ENCODE measurements at regions not wholly inside any gene's neighbourhood (a gene's known extent, or its start where the extent isn't known, plus 50 kb on each side); places are given as distances from the start of the nearest gene placed in this dataset.

DNA sequence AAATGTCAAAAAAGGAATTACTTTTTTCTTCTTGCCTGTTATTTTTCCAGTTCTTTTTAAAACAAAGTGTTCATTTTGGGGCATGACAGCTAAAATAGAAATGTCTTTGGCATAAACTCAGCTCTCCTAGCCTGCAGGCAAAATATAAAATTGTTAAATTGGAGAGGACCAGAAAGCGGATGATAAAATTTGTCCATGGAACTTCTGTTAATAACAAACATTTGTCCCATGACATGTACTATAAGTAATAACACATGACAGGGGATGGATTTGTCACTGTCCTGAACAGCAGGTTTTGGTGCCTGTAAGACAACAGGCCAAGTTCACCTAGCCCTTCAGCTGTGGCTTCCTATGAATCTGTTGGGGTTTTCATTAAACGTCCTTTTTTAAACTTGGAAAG lies 184.0 kb upstream of the TTC29 start:
- ATAC-seq (no peak), DNase-seq (ENCODE audit: low spot score) (no peak)
- Mint-ChIP-seq H3K4me1 (no peaks in the 10 kb centered on the region), H3K4me3 (no peak overlapping the region), H3K9me3 (peaks cover 19% of the 10 kb centered on the region), H3K27me3 (ENCODE audit: low read depth) (no peaks in the 10 kb centered on the region), H3K36me3 (no peaks in the 10 kb centered on the region; the same call in 1 of the 2 replicates), H3K27ac (no peak overlapping the region)
- ChIA-PET CTCF (no interaction called here), POLR2A (no interaction called here)
- TF ChIP-seq, protein P1, sequence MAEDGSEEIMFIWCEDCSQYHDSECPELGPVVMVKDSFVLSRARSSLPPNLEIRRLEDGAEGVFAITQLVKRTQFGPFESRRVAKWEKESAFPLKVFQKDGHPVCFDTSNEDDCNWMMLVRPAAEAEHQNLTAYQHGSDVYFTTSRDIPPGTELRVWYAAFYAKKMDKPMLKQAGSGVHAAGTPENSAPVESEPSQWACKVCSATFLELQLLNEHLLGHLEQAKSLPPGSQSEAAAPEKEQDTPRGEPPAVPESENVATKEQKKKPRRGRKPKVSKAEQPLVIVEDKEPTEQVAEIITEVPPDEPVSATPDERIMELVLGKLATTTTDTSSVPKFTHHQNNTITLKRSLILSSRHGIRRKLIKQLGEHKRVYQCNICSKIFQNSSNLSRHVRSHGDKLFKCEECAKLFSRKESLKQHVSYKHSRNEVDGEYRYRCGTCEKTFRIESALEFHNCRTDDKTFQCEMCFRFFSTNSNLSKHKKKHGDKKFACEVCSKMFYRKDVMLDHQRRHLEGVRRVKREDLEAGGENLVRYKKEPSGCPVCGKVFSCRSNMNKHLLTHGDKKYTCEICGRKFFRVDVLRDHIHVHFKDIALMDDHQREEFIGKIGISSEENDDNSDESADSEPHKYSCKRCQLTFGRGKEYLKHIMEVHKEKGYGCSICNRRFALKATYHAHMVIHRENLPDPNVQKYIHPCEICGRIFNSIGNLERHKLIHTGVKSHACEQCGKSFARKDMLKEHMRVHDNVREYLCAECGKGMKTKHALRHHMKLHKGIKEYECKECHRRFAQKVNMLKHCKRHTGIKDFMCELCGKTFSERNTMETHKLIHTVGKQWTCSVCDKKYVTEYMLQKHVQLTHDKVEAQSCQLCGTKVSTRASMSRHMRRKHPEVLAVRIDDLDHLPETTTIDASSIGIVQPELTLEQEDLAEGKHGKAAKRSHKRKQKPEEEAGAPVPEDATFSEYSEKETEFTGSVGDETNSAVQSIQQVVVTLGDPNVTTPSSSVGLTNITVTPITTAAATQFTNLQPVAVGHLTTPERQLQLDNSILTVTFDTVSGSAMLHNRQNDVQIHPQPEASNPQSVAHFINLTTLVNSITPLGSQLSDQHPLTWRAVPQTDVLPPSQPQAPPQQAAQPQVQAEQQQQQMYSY (CRISPR knock-in tag; IDR thresholded peaks at IDR 0.05): no peak
- TF ChIP-seq CREM (CRISPR knock-in tag; IDR thresholded peaks at IDR 0.05): no peak
- TF ChIP-seq, protein P2, sequence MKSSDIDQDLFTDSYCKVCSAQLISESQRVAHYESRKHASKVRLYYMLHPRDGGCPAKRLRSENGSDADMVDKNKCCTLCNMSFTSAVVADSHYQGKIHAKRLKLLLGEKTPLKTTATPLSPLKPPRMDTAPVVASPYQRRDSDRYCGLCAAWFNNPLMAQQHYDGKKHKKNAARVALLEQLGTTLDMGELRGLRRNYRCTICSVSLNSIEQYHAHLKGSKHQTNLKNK (CRISPR knock-in tag; IDR thresholded peaks at IDR 0.05): no peak
- no peak for TF ChIP-seq ZNF138 (CRISPR knock-in tag; conservative IDR thresholded peaks at IDR 0.05)
- TF ChIP-seq, protein P3, sequence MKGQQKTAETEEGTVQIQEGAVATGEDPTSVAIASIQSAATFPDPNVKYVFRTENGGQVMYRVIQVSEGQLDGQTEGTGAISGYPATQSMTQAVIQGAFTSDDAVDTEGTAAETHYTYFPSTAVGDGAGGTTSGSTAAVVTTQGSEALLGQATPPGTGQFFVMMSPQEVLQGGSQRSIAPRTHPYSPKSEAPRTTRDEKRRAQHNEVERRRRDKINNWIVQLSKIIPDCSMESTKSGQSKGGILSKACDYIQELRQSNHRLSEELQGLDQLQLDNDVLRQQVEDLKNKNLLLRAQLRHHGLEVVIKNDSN (CRISPR knock-in tag; IDR thresholded peaks at IDR 0.05): no peak
- TF ChIP-seq NR1H2 (CRISPR knock-in tag; IDR thresholded peaks at IDR 0.05): no peak
- TF ChIP-seq, protein P4, sequence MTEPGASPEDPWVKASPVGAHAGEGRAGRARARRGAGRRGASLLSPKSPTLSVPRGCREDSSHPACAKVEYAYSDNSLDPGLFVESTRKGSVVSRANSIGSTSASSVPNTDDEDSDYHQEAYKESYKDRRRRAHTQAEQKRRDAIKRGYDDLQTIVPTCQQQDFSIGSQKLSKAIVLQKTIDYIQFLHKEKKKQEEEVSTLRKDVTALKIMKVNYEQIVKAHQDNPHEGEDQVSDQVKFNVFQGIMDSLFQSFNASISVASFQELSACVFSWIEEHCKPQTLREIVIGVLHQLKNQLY (CRISPR knock-in tag; IDR thresholded peaks at IDR 0.05): no peak
- TF ChIP-seq, protein P5, sequence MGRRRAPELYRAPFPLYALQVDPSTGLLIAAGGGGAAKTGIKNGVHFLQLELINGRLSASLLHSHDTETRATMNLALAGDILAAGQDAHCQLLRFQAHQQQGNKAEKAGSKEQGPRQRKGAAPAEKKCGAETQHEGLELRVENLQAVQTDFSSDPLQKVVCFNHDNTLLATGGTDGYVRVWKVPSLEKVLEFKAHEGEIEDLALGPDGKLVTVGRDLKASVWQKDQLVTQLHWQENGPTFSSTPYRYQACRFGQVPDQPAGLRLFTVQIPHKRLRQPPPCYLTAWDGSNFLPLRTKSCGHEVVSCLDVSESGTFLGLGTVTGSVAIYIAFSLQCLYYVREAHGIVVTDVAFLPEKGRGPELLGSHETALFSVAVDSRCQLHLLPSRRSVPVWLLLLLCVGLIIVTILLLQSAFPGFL (CRISPR knock-in tag; IDR thresholded peaks at IDR 0.05; ENCODE audit: borderline replicate concordance): no peak
- TF ChIP-seq FOXJ3 (CRISPR knock-in tag; IDR thresholded peaks at IDR 0.05; ENCODE audit: borderline replicate concordance): no peak

DNA sequence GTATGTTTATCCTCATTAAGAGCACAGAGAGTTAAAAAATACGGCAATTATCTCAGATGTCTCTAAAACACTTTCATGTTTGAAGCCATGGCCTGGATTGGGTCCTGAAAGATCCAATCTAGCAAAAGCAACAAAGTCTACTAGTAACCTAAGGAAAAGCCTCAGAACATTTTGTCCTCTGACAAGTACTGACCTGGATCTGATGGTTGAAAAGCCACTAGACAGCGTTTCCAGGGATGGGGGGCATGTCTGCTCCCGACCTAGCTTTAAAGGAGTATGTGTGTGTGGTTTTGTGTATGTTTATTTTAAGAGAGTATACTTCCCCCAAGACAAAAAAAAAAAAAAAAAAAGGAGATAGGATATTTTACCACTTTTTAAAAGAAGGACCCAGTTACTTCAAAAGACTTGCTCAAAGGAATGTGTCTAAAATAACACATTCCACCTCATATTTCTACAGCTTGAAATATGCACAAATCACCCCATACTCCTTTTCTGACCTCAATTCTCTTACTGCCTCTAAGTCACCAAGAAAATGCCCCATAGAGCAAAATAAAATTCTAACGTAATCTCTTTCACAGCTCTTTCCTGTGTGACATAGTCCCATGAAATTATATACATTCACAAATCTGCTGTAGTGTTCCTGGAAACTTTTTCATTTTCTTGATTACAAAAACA lies 189.0 kb upstream of the TTC29 start:
- TF ChIP-seq, protein P6, sequence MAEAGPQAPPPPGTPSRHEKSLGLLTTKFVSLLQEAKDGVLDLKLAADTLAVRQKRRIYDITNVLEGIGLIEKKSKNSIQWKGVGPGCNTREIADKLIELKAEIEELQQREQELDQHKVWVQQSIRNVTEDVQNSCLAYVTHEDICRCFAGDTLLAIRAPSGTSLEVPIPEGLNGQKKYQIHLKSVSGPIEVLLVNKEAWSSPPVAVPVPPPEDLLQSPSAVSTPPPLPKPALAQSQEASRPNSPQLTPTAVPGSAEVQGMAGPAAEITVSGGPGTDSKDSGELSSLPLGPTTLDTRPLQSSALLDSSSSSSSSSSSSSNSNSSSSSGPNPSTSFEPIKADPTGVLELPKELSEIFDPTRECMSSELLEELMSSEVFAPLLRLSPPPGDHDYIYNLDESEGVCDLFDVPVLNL (CRISPR knock-in tag; IDR thresholded peaks at IDR 0.05; ENCODE audit: borderline replicate concordance, low read depth): no peak
- TF ChIP-seq, protein P7, sequence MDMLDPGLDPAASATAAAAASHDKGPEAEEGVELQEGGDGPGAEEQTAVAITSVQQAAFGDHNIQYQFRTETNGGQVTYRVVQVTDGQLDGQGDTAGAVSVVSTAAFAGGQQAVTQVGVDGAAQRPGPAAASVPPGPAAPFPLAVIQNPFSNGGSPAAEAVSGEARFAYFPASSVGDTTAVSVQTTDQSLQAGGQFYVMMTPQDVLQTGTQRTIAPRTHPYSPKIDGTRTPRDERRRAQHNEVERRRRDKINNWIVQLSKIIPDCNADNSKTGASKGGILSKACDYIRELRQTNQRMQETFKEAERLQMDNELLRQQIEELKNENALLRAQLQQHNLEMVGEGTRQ (CRISPR knock-in tag; IDR thresholded peaks at IDR 0.05): no peak
- TF ChIP-seq ZBTB21 (CRISPR knock-in tag; IDR thresholded peaks at IDR 0.05; ENCODE audit: borderline replicate concordance): no peak
- no peak for TF ChIP-seq NR2C2 (CRISPR knock-in tag; IDR thresholded peaks at IDR 0.05)
- TF ChIP-seq, protein P8, sequence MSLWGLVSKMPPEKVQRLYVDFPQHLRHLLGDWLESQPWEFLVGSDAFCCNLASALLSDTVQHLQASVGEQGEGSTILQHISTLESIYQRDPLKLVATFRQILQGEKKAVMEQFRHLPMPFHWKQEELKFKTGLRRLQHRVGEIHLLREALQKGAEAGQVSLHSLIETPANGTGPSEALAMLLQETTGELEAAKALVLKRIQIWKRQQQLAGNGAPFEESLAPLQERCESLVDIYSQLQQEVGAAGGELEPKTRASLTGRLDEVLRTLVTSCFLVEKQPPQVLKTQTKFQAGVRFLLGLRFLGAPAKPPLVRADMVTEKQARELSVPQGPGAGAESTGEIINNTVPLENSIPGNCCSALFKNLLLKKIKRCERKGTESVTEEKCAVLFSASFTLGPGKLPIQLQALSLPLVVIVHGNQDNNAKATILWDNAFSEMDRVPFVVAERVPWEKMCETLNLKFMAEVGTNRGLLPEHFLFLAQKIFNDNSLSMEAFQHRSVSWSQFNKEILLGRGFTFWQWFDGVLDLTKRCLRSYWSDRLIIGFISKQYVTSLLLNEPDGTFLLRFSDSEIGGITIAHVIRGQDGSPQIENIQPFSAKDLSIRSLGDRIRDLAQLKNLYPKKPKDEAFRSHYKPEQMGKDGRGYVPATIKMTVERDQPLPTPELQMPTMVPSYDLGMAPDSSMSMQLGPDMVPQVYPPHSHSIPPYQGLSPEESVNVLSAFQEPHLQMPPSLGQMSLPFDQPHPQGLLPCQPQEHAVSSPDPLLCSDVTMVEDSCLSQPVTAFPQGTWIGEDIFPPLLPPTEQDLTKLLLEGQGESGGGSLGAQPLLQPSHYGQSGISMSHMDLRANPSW (CRISPR knock-in tag; conservative IDR thresholded peaks at IDR 0.05; ENCODE audit: low read depth): no peak
- no peak for TF ChIP-seq PRRX2 (CRISPR knock-in tag; IDR thresholded peaks at IDR 0.05)
- TF ChIP-seq ZNF138 (CRISPR knock-in tag; conservative IDR thresholded peaks at IDR 0.05): no peak
- TF ChIP-seq RORB (CRISPR knock-in tag; IDR thresholded peaks at IDR 0.05): no peak
- no peaks in the 10 kb centered on the region for H3K27me3 Mint-ChIP-seq (ENCODE audit: low read depth)
- no peaks in the 10 kb centered on the region for H3K36me3 Mint-ChIP-seq
- ChIA-PET POLR2A (no interaction called here), CTCF (no interaction called here)
- ATAC-seq (no peak), DNase-seq (ENCODE audit: low spot score) (no peak)
- H3K9me3 Mint-ChIP-seq: no peaks in the 10 kb centered on the region
- H3K4me3 Mint-ChIP-seq: no peak overlapping the region
- no peak overlapping the region for H3K27ac Mint-ChIP-seq
- peaks cover 7% of the 10 kb centered on the region for H3K4me1 Mint-ChIP-seq

All from WTC11 (cell line).